VCaP (cell line): ENCODE measurements at regions not wholly inside any gene's neighbourhood (a gene's known extent, or its start where the extent isn't known, plus 50 kb on each side); places are given as distances from the start of the nearest gene placed in this dataset.
"Not testable (repeated sequence)": the region's sequence is repeated elsewhere in the genome, so short reads cannot be mapped to it uniquely, and the experiment has no call there.

Experiments
- H3K27ac ChIP-seq: fragments of 450-650 bp; 2 replicates; pipeline ENCODE4 v1.5.1; 2017
- TF ChIP-seq, protein P1 (sequence below): fragments of 450-650 bp; conservative IDR thresholded peaks from 2 replicates; pipeline ENCODE4 v1.5.1; 2017; ENCODE audit warnings: mild to moderate bottlenecking, moderate library complexity

DNA sequence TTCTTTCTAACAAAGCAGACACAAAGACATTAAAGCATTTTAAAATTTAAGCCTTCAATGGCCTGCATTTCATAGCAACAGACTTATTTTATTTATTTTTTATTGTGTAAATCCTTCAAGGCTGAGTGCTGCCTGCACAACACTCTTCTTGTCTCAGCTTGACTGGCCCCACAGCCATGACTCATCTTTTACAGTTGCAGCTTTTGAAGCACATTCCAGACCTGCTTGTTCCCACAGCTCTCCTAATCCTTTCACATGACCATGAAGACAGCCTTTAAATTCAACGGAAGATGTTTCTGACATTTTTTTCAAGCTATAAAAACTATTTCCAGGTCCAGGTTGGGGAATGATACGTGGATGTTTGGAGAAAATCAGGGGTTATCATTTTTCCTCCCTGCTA is 276.9 kb upstream of the TACR3 start:
- peak overlapping the region; percentile 21; the same call in 1 of the 2 replicates for H3K27ac ChIP-seq

DNA sequence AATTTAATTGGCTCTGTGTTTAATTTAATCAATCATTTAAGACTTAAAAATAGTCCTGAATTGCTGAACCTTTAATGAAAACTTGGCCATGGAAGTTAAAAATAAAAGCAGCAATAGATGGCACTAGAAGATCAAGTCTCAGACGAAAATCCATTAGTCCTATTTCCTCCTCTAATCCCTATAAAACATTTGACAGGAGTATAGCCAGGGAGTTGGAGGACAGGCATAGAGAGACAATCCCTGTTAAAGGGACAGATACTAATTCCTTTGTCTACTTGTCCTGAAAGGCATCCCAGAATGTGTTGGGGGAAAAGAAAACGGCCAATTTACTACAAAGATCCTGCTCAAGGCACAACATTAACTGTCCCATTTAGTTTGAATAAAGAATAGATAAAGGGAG is 276.3 kb upstream of the TACR3 start:
- TF ChIP-seq, protein P1, sequence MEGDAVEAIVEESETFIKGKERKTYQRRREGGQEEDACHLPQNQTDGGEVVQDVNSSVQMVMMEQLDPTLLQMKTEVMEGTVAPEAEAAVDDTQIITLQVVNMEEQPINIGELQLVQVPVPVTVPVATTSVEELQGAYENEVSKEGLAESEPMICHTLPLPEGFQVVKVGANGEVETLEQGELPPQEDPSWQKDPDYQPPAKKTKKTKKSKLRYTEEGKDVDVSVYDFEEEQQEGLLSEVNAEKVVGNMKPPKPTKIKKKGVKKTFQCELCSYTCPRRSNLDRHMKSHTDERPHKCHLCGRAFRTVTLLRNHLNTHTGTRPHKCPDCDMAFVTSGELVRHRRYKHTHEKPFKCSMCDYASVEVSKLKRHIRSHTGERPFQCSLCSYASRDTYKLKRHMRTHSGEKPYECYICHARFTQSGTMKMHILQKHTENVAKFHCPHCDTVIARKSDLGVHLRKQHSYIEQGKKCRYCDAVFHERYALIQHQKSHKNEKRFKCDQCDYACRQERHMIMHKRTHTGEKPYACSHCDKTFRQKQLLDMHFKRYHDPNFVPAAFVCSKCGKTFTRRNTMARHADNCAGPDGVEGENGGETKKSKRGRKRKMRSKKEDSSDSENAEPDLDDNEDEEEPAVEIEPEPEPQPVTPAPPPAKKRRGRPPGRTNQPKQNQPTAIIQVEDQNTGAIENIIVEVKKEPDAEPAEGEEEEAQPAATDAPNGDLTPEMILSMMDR, result peak; percentile 71
- peak overlapping the region; percentile 21; the same call in 1 of the 2 replicates for H3K27ac ChIP-seq

More for the DNA sequence above, 276.9 kb upstream of the TACR3 start:
- TF ChIP-seq, protein P1, result no peak

DNA sequence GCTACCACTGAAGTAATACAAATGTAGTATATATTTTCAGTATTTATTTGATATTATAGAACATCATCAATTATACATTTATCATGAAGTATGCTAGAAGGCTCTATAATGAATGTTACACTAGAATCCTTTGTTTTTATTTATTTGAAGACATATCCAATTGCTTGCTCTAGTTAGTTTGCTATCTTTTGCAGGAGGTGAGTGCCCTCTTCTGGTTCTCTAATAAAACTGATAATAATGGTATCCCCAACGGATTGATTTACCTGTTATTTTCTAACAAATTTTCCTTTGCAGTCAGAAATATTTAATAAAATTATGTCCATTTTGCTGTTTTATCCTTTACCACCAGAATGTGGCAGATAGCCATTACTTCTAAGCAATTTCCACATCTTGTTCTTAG is 274.3 kb upstream of the TACR3 start:
- TF ChIP-seq, protein P1, result peak; percentile 74
- no peak overlapping the region for H3K27ac ChIP-seq

DNA sequence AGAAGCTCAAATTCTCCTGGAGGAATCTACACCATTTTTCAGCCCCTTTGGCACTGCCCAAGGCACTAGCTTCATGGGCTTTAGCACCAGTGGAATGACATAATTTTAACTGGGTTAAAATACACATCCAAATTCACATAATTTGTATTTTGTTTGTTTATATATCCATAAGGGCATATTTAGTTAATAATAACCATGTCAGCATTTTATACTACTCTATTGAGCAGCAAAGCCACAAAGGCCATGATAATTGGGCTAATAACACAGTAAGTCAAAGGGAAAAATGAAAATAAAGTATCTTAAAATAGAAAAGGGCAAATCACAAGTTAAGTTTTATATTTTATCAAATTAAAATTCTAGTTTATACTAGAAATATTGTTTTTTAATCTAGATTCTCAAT is 262.7 kb upstream of the TACR3 start:
- H3K27ac ChIP-seq, result no peak overlapping the region
- TF ChIP-seq, protein P1, result no peak

DNA sequence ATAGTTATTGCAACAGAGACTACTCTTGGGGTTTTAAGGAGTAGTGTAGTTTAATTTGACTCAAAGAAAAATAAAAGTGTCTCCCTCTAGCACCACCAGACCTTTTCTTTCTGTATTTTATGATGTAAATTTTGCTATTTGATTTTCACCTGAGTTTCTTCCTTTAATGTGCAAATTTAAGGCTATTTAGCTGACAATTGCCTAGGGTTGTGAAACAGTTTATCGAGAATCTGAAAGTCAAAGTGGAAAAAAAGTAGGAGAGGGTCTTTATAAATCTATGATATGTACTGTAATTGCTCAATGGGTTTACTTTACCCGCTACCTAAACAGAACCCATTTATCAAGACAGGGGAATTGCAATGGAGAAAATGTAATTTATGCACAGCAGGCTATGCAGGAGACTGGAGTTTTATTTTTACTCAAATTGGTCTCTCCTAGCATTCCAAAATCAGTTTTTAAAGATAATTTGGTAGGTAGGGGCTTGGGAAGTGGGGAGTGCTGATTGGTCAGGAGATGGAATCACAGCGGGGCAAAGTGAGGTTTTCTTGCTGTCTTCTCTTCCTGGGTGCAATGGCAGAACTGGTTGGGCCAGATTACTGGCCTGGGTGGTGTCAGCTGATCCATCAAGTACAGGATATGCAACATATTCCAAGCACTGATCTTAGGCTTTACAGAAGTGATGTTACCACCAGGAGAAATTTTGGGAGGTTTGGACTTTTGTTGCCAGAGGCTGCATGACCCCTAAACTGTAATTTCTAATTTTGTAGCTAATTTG is 228.6 kb upstream of the TACR3 start:
- TF ChIP-seq, protein P1, result no peak
- no peak overlapping the region for H3K27ac ChIP-seq

DNA sequence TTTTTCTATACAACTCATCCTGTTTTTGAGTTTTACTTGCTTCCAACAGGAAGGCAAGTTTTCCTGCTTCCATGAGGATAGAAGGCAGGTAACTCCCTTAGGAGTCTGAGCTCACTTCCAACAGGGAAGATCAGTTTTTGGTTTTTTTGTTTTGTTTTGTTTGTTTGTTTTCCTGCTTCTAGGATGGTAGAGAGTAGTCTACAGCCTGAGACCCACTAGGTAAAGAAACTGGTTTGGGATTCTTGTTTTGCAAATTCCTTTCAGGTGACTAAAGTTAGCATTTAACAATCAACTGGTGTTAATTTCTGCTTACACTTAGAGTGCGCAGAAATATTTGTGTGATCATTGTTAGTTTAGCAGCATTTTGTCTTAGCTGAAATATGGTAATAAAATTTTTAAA is 227.8 kb upstream of the TACR3 start:
- TF ChIP-seq, protein P1, result no peak
- H3K27ac ChIP-seq, result no peak overlapping the region

DNA sequence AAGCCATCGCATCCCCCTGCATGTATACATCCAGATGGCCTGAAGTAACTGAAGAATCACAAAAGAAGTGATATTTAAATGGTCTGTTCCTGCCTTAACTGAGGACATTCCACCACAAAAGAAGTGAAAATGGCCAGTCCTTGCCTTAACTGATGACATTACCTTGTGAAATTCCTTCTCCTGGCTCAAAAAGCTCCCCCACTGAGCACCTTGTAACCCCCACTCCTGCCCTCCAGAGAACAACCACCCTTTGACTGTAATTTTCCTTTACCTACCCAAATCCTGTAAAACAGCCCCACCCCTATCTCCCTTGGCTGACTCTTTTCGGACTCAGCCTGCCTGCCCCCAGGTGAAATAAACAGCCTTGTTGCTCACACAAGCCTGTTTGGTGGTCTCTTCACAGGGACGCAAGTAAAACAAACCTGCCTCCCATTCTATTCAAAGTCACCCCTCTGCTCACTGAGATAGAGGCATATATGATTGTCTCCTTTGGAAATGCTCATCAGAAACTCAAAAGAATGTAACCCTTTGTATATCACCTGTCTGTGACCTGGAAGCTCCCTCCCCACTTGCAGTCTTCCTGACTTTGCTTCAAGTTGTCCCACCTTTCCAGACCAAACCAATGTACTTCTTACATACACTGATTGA is 227.0 kb upstream of the TACR3 start:
- not testable (repeated sequence) for H3K27ac ChIP-seq

DNA sequence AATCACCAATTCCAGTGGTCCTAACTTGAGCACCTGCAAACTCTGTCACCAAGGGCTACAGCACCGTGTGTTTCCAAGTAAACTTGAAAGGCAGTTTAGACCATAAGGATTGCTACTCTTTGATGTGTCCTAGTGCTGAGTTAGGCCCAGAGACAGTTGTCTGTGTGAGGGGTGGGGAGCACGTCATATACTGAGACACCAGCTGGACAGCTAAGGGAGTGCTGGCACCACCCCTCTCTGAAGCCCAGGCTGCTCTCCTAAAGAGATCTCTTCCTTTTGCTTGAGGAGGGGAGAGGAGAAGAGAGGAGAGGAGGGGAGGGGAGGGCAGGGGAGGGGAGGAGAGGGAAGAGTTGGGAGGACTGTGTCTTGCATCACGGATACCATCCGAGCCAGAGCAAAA is 218.7 kb upstream of the TACR3 start:
- H3K27ac ChIP-seq, result no peak overlapping the region
- TF ChIP-seq, protein P1, result no peak
